ENCODE measurements at regions not wholly inside any gene's neighbourhood (a gene's known extent, or its start where the extent isn't known, plus 50 kb on each side); places are given as distances from the start of the nearest gene placed in this dataset.

DNA sequence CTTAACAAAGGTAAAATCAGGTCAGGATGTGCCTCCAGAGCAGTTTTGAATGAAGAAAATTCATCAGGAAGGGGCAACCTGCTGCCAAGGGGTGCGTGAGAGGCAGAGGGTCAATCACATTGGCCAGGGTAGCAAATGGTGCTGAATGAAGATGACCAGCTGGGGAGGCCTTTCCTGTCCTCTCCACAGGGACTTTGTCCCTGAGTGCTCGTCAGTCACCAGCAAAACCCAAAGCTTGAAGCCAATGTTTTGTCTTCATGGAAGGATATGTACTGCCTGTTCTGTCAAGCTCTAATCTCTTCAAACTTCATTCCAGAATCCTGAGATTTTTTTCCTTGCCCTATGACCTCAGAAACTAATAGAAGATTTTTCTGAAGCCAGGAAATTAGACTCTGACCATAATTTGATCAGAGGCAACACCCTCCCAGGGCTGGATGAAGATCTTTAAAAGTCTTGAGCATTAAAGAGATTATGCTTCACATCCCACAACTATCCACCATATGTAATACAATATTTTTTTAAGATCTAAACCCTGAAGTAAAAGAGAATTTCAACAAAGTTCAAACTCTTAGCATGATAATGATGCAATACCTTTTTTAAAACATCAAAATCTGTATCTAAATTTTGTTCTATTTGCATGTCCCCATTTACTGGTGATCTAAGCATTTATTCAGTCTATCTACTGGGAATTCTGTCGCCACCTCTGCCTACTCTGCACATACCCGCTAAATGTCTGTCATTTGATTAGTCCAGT is 243.0 kb downstream of the SNX13 start:
- TF ChIP-seq CTCF (IDR thresholded peaks at IDR 0.05; ENCODE audit: low read length) (no peak), EZH2 (optimal IDR thresholded peaks at IDR 0.05; ENCODE audit: low read depth, low read length) (no peak), EZH2phosphoT487 (IDR thresholded peaks at IDR 0.05; ENCODE audit: low read length) (no peak)

Data from MM.1S (cell line).